H1 (cell line): ENCODE measurements at regions not wholly inside any gene's neighbourhood (a gene's known extent, or its start where the extent isn't known, plus 50 kb on each side); places are given as distances from the start of the nearest gene placed in this dataset.

Source experiments
- CTCF ChIA-PET: fragments of 300-600 bp; sonication (Branson Sonifier 250); formaldehyde crosslinking; loops from one replicate; lab custom pipeline; 2021; ENCODE audit not compliant: partially characterized antibody; lab: Charles Lee
- POLR2A ChIA-PET: fragments of 300-600 bp; sonication (Branson Sonifier 250); formaldehyde crosslinking; loops from one replicate; lab custom pipeline; 2021; ENCODE audit warnings: inconsistent platforms; ENCODE audit not compliant: partially characterized antibody; lab: Charles Lee
- DNase-seq, 2 experiments: peaks; one replicate each; pipeline versions ENCODE4 v3.0.0 to v3.0.0-alpha.2; 2010 to 2022; ENCODE audit warnings: low spot score in 2 of 2, low read depth in 1 of 2, mixed read lengths in 1 of 2
- FAIRE-seq: peaks from 2 replicates; lab custom pipeline; 2011; peaks lifted over from hg19 to GRCh38; lab: Jason Lieb, UNC
- H2AFZ ChIP-seq: 2 replicates; pipeline ENCODE4 v1.8.1; 2012; ENCODE audit warnings: low read length, inconsistent platforms
- H2AK5ac ChIP-seq: 2 replicates; pipeline ENCODE4 v1.6.1; 2013; ENCODE audit warnings: low read depth, low read length
- H2BK120ac ChIP-seq: replicated peaks from 2 replicates; pipeline ENCODE3; 2013; ENCODE audit warnings: low read depth, low read length, inconsistent platforms
- H2BK12ac ChIP-seq: 2 replicates; pipeline ENCODE4 v1.6.1; 2013; ENCODE audit warnings: low read depth, low read length
- H2BK15ac ChIP-seq: 2 replicates; pipeline ENCODE4 v1.6.1; 2013; ENCODE audit warnings: low read length
- H2BK20ac ChIP-seq: 2 replicates; pipeline ENCODE4 v1.6.1; 2013; ENCODE audit warnings: low read length
- H2BK5ac ChIP-seq: 2 replicates; pipeline ENCODE4 v1.6.1; 2013; ENCODE audit warnings: low read depth, low read length
- H3K14ac ChIP-seq: 2 replicates; pipeline ENCODE4 v1.6.1; 2013; ENCODE audit warnings: inconsistent platforms; ENCODE audit not compliant: insufficient read length
- H3K18ac ChIP-seq: 2 replicates; pipeline ENCODE4 v1.6.1; 2013; ENCODE audit warnings: low read length; ENCODE audit errors: extremely low read depth
- H3K23ac ChIP-seq: 2 replicates; pipeline ENCODE4 v1.6.1; 2013; ENCODE audit warnings: inconsistent platforms; ENCODE audit not compliant: insufficient read length
- H3K23me2 ChIP-seq: 2 replicates; pipeline ENCODE4 v1.6.1; 2013; ENCODE audit warnings: low read depth, low read length
- H3K27ac ChIP-seq: 2 replicates; pipeline ENCODE4 v1.6.1; 2011; ENCODE audit warnings: low read depth, low read length, inconsistent platforms
- H3K27me3 ChIP-seq, 4 experiments: replicated peaks in 1 of 4; 1 replicate in 1 of 4; 2 replicates in 3 of 4; pipeline versions ENCODE4 v1.6.1 to v1.8.1; 2011 to 2013; ENCODE audit warnings: low read length in 3 of 4, mild to moderate bottlenecking in 3 of 4, inconsistent platforms in 2 of 4, mixed read lengths in 2 of 4, moderate library complexity in 1 of 4; ENCODE audit not compliant: control insufficient read depth in 3 of 4, insufficient read depth in 3 of 4; ENCODE audit errors: extremely low read depth in 1 of 4
- H3K36me3 ChIP-seq, 4 experiments: 2 replicates each; pipeline versions ENCODE4 v1.6.1 to v1.8.1; 2011 to 2013; ENCODE audit warnings: mild to moderate bottlenecking in 4 of 4, low read length in 3 of 4, moderate library complexity in 2 of 4, control low read depth in 1 of 4, inconsistent platforms in 1 of 4; ENCODE audit not compliant: insufficient read depth in 4 of 4, control insufficient read depth in 2 of 4
- H3K4ac ChIP-seq: replicated peaks from 2 replicates; pipeline ENCODE3; 2013; ENCODE audit warnings: low read length, low read depth, mixed read lengths, inconsistent platforms; ENCODE audit not compliant: insufficient read length
- H3K4me1 ChIP-seq, 4 experiments: replicated peaks in 1 of 4; 1 replicate in 1 of 4; 2 replicates in 3 of 4; pipeline versions ENCODE4 v1.6.1 to v1.8.1; 2011 to 2013; ENCODE audit warnings: low read length in 3 of 4, inconsistent platforms in 2 of 4, mixed read lengths in 1 of 4; ENCODE audit not compliant: insufficient read depth in 4 of 4, control insufficient read depth in 3 of 4
- H3K4me2 ChIP-seq, 2 experiments: 2 replicates each; pipeline versions ENCODE4 v1.6.1 to v1.8.1; 2011 to 2013; ENCODE audit warnings: low read depth in 2 of 2, low read length in 2 of 2, control low read depth in 1 of 2, inconsistent platforms in 1 of 2, mild to moderate bottlenecking in 1 of 2; ENCODE audit not compliant: insufficient read depth in 1 of 2
- H3K4me3 ChIP-seq, 4 experiments: fragments of 200-600, 300-600 bp in 1 of 4; sonication (generic), shearing (Covaris generic), sonication (Bioruptor Twin) in 1 of 4; 2 replicates each; pipeline versions ENCODE4 v1.5.1 to v1.8.1; 2011 to 2016; ENCODE audit warnings: low read length in 4 of 4, low read depth in 3 of 4, control low read depth in 2 of 4, inconsistent platforms in 2 of 4, mild to moderate bottlenecking in 2 of 4, mixed read lengths in 1 of 4, moderate library complexity in 1 of 4; ENCODE audit not compliant: insufficient read depth in 2 of 4; ENCODE audit errors: extremely low read depth in 1 of 4
- H3K56ac ChIP-seq: replicated peaks from 2 replicates; pipeline ENCODE3; 2013; ENCODE audit warnings: low read depth, mild to moderate bottlenecking, mixed read lengths, low read length, inconsistent platforms; ENCODE audit not compliant: insufficient read length
- H3K79me1 ChIP-seq: 2 replicates; pipeline ENCODE4 v1.6.1; 2013; ENCODE audit warnings: low read depth, low read length, control low read depth
- H3K79me2 ChIP-seq, 2 experiments: 2 replicates each; pipeline versions ENCODE4 v1.6.1 to v1.8.1; 2012 to 2013; ENCODE audit warnings: low read length in 2 of 2, mild to moderate bottlenecking in 2 of 2, inconsistent platforms in 1 of 2; ENCODE audit not compliant: insufficient read depth in 2 of 2, control insufficient read depth in 1 of 2
- H3K9ac ChIP-seq, 4 experiments: replicated peaks in 1 of 4; 1 replicate in 1 of 4; 2 replicates in 3 of 4; pipeline versions ENCODE4 v1.6.1 to v1.8.1; 2011 to 2013; ENCODE audit warnings: low read depth in 3 of 4, low read length in 3 of 4, control low read depth in 2 of 4, mild to moderate bottlenecking in 2 of 4, moderate library complexity in 2 of 4, inconsistent platforms in 1 of 4; ENCODE audit errors: extremely low read depth in 1 of 4
- H3K9me3 ChIP-seq, 2 experiments: 2 replicates each; pipeline versions ENCODE4 v1.6.1 to v1.8.1; 2012 to 2013; ENCODE audit warnings: mild to moderate bottlenecking in 2 of 2, moderate library complexity in 2 of 2, control low read depth in 1 of 2, inconsistent platforms in 1 of 2, low read depth in 1 of 2, low read length in 1 of 2, mixed read lengths in 1 of 2; ENCODE audit not compliant: insufficient read depth in 2 of 2
- H4K20me1 ChIP-seq, 2 experiments: replicated peaks in 1 of 2; 2 replicates each; pipeline versions ENCODE3 to v1.8.1; 2011 to 2013; ENCODE audit warnings: inconsistent platforms in 2 of 2, low read length in 2 of 2, mild to moderate bottlenecking in 1 of 2; ENCODE audit not compliant: insufficient read depth in 2 of 2, control insufficient read depth in 1 of 2
- H4K5ac ChIP-seq: 2 replicates; pipeline ENCODE4 v1.6.1; 2013; ENCODE audit warnings: low read length, low read depth, mixed read lengths, inconsistent platforms; ENCODE audit not compliant: insufficient read length
- H4K8ac ChIP-seq: 2 replicates; pipeline ENCODE4 v1.8.0; 2013; ENCODE audit warnings: mild to moderate bottlenecking, moderate library complexity, low read length, inconsistent platforms; ENCODE audit not compliant: insufficient read depth; ENCODE audit errors: extremely low read depth
- H4K91ac ChIP-seq: replicated peaks from 2 replicates; pipeline ENCODE3; 2013; ENCODE audit warnings: low read length, mixed read lengths, inconsistent platforms; ENCODE audit not compliant: insufficient read length
- BRCA1 ChIP-seq: IDR thresholded peaks from 2 replicates; pipeline ENCODE4 v1.6.1; 2012; ENCODE audit warnings: low read depth, low read length, improper control_type of control experiment
- EP300 ChIP-seq, 2 experiments: IDR thresholded peaks; 1 replicate in 1 of 2; 2 replicates in 1 of 2; pipeline ENCODE4 v1.6.1; 2011 to 2012; ENCODE audit warnings: low read depth in 2 of 2, low read length in 2 of 2, mild to moderate bottlenecking in 2 of 2, borderline replicate concordance in 1 of 2, inconsistent platforms in 1 of 2, moderate library complexity in 1 of 2
- GTF2F1 ChIP-seq: IDR thresholded peaks from 2 replicates; pipeline ENCODE4 v1.6.1; 2012; ENCODE audit warnings: low read depth, low read length, improper control_type of control experiment, borderline replicate concordance
- HDAC2 ChIP-seq, 2 experiments: fragments of 300-600 bp in 1 of 2; sonication (generic) in 1 of 2; IDR thresholded peaks; 2 replicates each; pipeline ENCODE4 v1.6.1; 2011 to 2012; ENCODE audit warnings: low read depth in 2 of 2, low read length in 2 of 2, mild to moderate bottlenecking in 2 of 2, moderate library complexity in 2 of 2, borderline replicate concordance in 1 of 2, inconsistent platforms in 1 of 2
- KDM1A ChIP-seq: fragments of 200-600, 300-600 bp; sonication (generic); IDR thresholded peaks from 2 replicates; pipeline ENCODE4 v1.7.1; 2016; ENCODE audit warnings: mild to moderate bottlenecking, low read length, borderline replicate concordance
- KDM4A ChIP-seq: IDR thresholded peaks from one replicate; pipeline ENCODE4 v1.7.1; 2012; ENCODE audit warnings: low read depth, mild to moderate bottlenecking, moderate library complexity, low read length, inconsistent platforms; ENCODE audit not compliant: severe bottlenecking
- POLR2A ChIP-seq, 2 experiments: IDR thresholded peaks; 1 replicate in 1 of 2; 2 replicates in 1 of 2; pipeline ENCODE4 v1.6.1; 2011; ENCODE audit warnings: low read depth in 2 of 2, low read length in 2 of 2, mild to moderate bottlenecking in 2 of 2; ENCODE audit errors: control extremely low read depth in 1 of 2
- RXRA ChIP-seq: IDR thresholded peaks from 2 replicates; pipeline ENCODE4 v1.6.1; 2011; ENCODE audit warnings: low read depth, mild to moderate bottlenecking, low read length, moderate library complexity; ENCODE audit not compliant: insufficient read depth
- SIRT6 ChIP-seq: IDR thresholded peaks from one replicate; pipeline ENCODE4 v1.7.1; 2012; ENCODE audit warnings: low read length, inconsistent platforms
- TAF7 ChIP-seq: optimal IDR thresholded peaks from 2 replicates; pipeline ENCODE3; 2011; ENCODE audit warnings: low read depth, mild to moderate bottlenecking, inconsistent platforms, low read length, moderate library complexity, borderline replicate concordance
- TBP ChIP-seq: IDR thresholded peaks from 2 replicates; pipeline ENCODE4 v1.6.1; 2011; ENCODE audit warnings: low read depth, low read length, improper control_type of control experiment
- TCF12 ChIP-seq: IDR thresholded peaks from 2 replicates; pipeline ENCODE4 v1.6.1; 2011; ENCODE audit warnings: low read depth, mild to moderate bottlenecking, low read length
- WGBS, 2 experiments: shearing (Covaris generic) in 1 of 2; methylation state at CpG; one replicate each; pipeline versions ENCODE4 v1.1.6 to v1.1.7; 2013 to 2015; ENCODE audit warnings: low lambda C conversion rate in 2 of 2, mixed read lengths in 2 of 2, inconsistent platforms in 1 of 2, low coverage in 1 of 2, missing lambda C conversion rate in 1 of 2; ENCODE audit not compliant: insufficient replicate concordance in 2 of 2, insufficient coverage in 1 of 2, insufficient read length in 1 of 2; ENCODE audit errors: extremely low coverage in 1 of 2, missing lambda C conversion rate in 1 of 2; 5-methylcytosine and 5-hydroxymethylcytosine counted together
- TF ChIP-seq, protein P1 (sequence below): IDR thresholded peaks from 2 replicates; pipeline ENCODE4 v1.6.1; 2012; ENCODE audit warnings: inconsistent platforms

DNA sequence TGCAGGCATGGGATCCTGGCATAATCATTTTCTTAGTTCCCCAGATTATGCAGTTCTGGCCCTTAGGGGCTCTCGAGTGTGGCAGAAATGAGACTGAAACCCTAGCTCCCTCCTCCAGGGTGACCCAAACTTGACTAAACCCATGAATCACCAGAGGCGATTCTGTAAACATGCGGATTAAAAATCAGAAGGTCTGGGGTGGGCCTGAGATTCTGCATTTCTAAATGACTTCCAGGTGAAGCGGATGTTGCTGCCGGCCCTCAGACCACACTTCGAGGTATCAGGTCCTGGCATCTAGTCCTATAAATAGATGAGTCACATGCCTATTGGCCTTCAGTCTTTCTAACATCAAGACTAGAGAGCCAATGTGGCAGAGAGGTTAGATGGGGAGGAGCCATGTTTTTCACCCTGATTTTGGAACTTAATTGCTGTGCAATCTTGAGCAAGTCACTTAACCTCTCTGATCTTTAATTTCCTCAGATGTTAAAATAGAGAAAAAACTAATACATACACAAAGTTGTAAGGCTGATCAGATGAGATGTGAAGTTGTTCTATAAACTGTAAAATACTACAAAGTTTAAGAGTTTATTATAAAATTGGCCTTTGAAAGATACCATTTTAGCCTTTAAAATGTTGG lies 431.2 kb downstream of the FOXO1 start:
- Histone ChIP-seq H3K4me1 (no peaks in the 10 kb centered on the region), H3K9ac (no peak overlapping the region; a peak in 1 of 7 replicates), H3K18ac (no peak overlapping the region), H2BK20ac (no peak overlapping the region), H2AK5ac (no peak overlapping the region), H3K79me1 (no peaks in the 10 kb centered on the region), H2BK12ac (no peak overlapping the region), H4K8ac (no peak overlapping the region), H3K4ac (no peak overlapping the region), H2BK15ac (no peak overlapping the region), H3K4me2 (no peak overlapping the region), H2AFZ (no peak overlapping the region), H3K9me3 (no peaks in the 10 kb centered on the region), H3K27ac (no peak overlapping the region), H3K79me2 (no peaks in the 10 kb centered on the region), H3K23me2 (no peaks in the 10 kb centered on the region), H3K56ac (no peak overlapping the region), H3K14ac (no peak overlapping the region), H4K20me1 (no peaks in the 10 kb centered on the region), H4K91ac (no peak overlapping the region), H3K36me3 (no peaks in the 10 kb centered on the region), H4K5ac (no peak overlapping the region), H2BK120ac (no peak overlapping the region), H3K23ac (no peak overlapping the region), H3K27me3 (no peaks in the 10 kb centered on the region), H3K4me3 (no peak overlapping the region), H2BK5ac (no peak overlapping the region)
- FAIRE-seq = no peak
- 94% methylated on average over 6 of the region's 6 CpGs; no CpG with 5 or more reads in 1 of the 2 experiments for WGBS, 2 experiments
- ChIA-PET CTCF (interaction anchor here (0.6 kb wide), 1 partner anchor 151 kb away, joined by 3 read pairs; no protein-coding TSS in a partner anchor), POLR2A (no interaction called here)
- no peak for DNase-seq
- no peak for TF ChIP-seq SIRT6
- TF ChIP-seq EP300 (IDR thresholded peaks at IDR 0.05; ENCODE audit: borderline replicate concordance in 1 of 2, low read depth in 2 of 2, low read length in 2 of 2) = no peak
- no peak for TF ChIP-seq BRCA1
- no peak for TF ChIP-seq RXRA
- TF ChIP-seq TBP = no peak
- TF ChIP-seq KDM4A = no peak
- no peak for TF ChIP-seq TAF7
- no peak for TF ChIP-seq GTF2F1
- TF ChIP-seq KDM1A = peak; percentile 82
- TF ChIP-seq HDAC2 (IDR thresholded peaks at IDR 0.05; ENCODE audit: borderline replicate concordance in 1 of 2, low read depth in 2 of 2, low read length in 2 of 2) = peak in 1 of 2 experiments; percentile 51; a peak in 1 of 4 replicates
- TF ChIP-seq TCF12 = no peak
- TF ChIP-seq POLR2A (IDR thresholded peaks at IDR 0.05; ENCODE audit: control extremely low read depth in 1 of 2, low read depth in 2 of 2, low read length in 2 of 2) = no peak
- TF ChIP-seq, protein P1, sequence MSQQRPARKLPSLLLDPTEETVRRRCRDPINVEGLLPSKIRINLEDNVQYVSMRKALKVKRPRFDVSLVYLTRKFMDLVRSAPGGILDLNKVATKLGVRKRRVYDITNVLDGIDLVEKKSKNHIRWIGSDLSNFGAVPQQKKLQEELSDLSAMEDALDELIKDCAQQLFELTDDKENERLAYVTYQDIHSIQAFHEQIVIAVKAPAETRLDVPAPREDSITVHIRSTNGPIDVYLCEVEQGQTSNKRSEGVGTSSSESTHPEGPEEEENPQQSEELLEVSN = no peak
